ENCODE measurements at regions not wholly inside any gene's neighbourhood (a gene's known extent, or its start where the extent isn't known, plus 50 kb on each side); places are given as distances from the start of the nearest gene placed in this dataset.
A peak's percentile ranks its signal among the peaks of the same experiment; 100 is the strongest.

DNA sequence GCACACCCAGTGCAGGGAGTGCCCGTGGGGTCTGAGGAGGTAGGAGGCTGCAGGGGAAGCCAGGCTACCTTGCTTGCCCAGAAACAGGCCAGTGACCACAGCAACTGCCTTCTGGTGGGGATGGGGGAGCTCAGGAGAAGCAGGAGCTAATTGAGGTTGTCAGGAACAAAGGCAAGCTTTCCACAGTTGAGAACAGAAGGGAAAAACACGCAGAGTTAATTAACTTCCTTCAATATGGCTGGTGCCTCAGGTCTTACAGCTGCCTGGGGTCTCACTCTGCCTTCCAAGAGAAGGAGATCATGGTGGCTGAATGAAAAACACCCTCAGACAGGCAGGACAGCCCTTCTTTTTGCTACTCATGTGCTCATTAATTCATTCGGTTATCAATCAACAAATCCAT, 127.9 kb upstream of the SYT13 start:
- no peak overlapping the region for H3K9ac ChIP-seq
- WGBS (ENCODE audit: low lambda C conversion rate): 79% methylated on average over 3 of the region's 3 CpGs
- H3K4me1 ChIP-seq (ENCODE audit: control insufficient read depth in 1 of 2, insufficient read depth in 2 of 2, low read depth in 1 of 2, low read length in 1 of 2): peaks cover 26 to 38% of the 10 kb centered on the region in 2 experiments
- no peaks in the 10 kb centered on the region for H3K36me3 ChIP-seq (replicated peaks in 1 of 2; ENCODE audit: control insufficient read depth in 1 of 2, insufficient read depth in 2 of 2, low read length in 1 of 2)
- no peak overlapping the region for H3K4me3 ChIP-seq (ENCODE audit: low read depth in 2 of 2, low read length in 1 of 2)
- ChIA-PET CTCF (interaction anchor here (0.7 to 4.7 kb wide), 6 partner anchors 8 to 357 kb away, joined by 3 to 27 read pairs (median 12); no protein-coding TSS in a partner anchor), POLR2A (no interaction called here)
- no peak overlapping the region; a peak in 1 of 4 replicates for H3K27ac ChIP-seq (ENCODE audit: low read depth in 2 of 2, low read length in 1 of 2)
- peak; percentile 54 for DNase-seq
- no peak overlapping the region for H2AFZ ChIP-seq (ENCODE audit: low read depth)
- no peaks in the 10 kb centered on the region for H3K79me2 ChIP-seq (ENCODE audit: insufficient read depth)
- H3K9me3 ChIP-seq: no peaks in the 10 kb centered on the region; the same call in 1 of the 2 replicates
- H3K27me3 ChIP-seq (ENCODE audit: insufficient read depth): no peaks in the 10 kb centered on the region
- H3K9me2 ChIP-seq: no peaks in the 10 kb centered on the region
- peaks cover 14% of the 10 kb centered on the region for H3F3A ChIP-seq (replicated peaks; ENCODE audit: insufficient read depth)
- TF ChIP-seq EP300 (IDR thresholded peaks at IDR 0.05; ENCODE audit: borderline replicate concordance in 1 of 2, low read depth in 1 of 2, low read length in 1 of 2) (peak in 1 of 2 experiments; percentile 43; a peak in 1 of 4 replicates), FOXJ3 (CRISPR knock-in tag; IDR thresholded peaks at IDR 0.05) (no peak)
- H3K4me2 ChIP-seq: no peak overlapping the region
- no peaks in the 10 kb centered on the region for H4K20me1 ChIP-seq (ENCODE audit: insufficient read depth)

DNA sequence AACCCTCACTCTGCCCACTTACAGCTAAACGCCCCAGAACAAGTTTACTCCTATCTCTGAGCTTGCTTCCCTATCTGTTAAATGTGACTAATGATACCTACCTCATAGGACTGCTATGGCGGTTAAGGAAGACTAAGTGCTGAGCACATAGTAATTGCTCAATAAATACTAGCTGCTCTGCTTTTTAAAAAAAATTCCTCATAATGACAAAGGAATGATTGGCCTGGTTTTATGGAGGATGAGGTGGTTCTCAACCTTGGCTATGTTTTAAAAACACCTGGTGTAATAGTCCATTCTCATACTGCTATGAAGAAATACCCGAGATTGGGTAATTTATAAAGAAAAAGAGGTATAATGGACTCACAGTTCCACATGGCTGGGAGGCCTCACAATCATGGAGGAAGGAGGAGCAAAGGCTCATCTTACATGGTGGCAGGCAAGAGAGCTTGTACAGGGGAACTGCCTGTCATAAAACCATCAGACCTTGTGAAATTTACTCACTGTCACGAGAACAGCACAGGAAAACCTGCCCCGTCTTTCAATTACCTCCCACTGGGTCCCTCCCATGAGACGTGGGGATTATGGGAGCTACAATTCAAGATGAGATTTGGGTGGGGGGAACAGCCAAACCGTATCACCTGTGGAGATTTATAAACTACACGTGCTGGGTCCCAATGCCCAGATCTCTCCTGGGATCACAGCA, 127.2 kb upstream of the SYT13 start:
- H3K9me2 ChIP-seq: no peaks in the 10 kb centered on the region
- CTCF ChIA-PET: interaction anchor here (1.6 to 4.7 kb wide), 5 partner anchors 21 to 358 kb away, joined by 4 to 27 read pairs (median 22); no protein-coding TSS in a partner anchor
- peaks cover 14% of the 10 kb centered on the region for H3F3A ChIP-seq (replicated peaks; ENCODE audit: insufficient read depth)
- H3K36me3 ChIP-seq (replicated peaks in 1 of 2; ENCODE audit: control insufficient read depth in 1 of 2, insufficient read depth in 2 of 2, low read length in 1 of 2): no peaks in the 10 kb centered on the region
- H3K79me2 ChIP-seq (ENCODE audit: insufficient read depth): no peaks in the 10 kb centered on the region
- H3K9ac ChIP-seq: no peak overlapping the region
- 71% methylated on average over 8 of the region's 8 CpGs for WGBS (ENCODE audit: low lambda C conversion rate)
- no peak overlapping the region for H3K4me2 ChIP-seq
- H3K27ac ChIP-seq (ENCODE audit: low read depth in 2 of 2, low read length in 1 of 2): peak overlapping the region in 1 of 2 experiments; percentile 94; a peak in 1 of 4 replicates
- H4K20me1 ChIP-seq (ENCODE audit: insufficient read depth): no peaks in the 10 kb centered on the region
- POLR2A ChIA-PET: no interaction called here
- TF ChIP-seq, protein P1, sequence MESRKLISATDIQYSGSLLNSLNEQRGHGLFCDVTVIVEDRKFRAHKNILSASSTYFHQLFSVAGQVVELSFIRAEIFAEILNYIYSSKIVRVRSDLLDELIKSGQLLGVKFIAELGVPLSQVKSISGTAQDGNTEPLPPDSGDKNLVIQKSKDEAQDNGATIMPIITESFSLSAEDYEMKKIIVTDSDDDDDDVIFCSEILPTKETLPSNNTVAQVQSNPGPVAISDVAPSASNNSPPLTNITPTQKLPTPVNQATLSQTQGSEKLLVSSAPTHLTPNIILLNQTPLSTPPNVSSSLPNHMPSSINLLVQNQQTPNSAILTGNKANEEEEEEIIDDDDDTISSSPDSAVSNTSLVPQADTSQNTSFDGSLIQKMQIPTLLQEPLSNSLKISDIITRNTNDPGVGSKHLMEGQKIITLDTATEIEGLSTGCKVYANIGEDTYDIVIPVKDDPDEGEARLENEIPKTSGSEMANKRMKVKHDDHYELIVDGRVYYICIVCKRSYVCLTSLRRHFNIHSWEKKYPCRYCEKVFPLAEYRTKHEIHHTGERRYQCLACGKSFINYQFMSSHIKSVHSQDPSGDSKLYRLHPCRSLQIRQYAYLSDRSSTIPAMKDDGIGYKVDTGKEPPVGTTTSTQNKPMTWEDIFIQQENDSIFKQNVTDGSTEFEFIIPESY (IDR thresholded peaks at IDR 0.05; ENCODE audit: borderline replicate concordance, low read depth): no peak
- TF ChIP-seq JUND (IDR thresholded peaks at IDR 0.05) (no peak), EP300 (IDR thresholded peaks at IDR 0.05; ENCODE audit: borderline replicate concordance in 1 of 2, low read depth in 1 of 2, low read length in 1 of 2) (no peak), FOSL2 (IDR thresholded peaks at IDR 0.05; ENCODE audit: borderline replicate concordance, low read depth) (no peak), TAF1 (IDR thresholded peaks at IDR 0.05; ENCODE audit: borderline replicate concordance, low read depth, low read length) (no peak), FOXM1 (IDR thresholded peaks at IDR 0.05; ENCODE audit: low read depth) (no peak), FOXJ3 (CRISPR knock-in tag; IDR thresholded peaks at IDR 0.05) (no peak), YY1 (IDR thresholded peaks at IDR 0.05; ENCODE audit: low read depth) (no peak), ELF1 (IDR thresholded peaks at IDR 0.05) (no peak), GABPA (IDR thresholded peaks at IDR 0.05; ENCODE audit: low read depth) (no peak)
- TF ChIP-seq, protein P2, sequence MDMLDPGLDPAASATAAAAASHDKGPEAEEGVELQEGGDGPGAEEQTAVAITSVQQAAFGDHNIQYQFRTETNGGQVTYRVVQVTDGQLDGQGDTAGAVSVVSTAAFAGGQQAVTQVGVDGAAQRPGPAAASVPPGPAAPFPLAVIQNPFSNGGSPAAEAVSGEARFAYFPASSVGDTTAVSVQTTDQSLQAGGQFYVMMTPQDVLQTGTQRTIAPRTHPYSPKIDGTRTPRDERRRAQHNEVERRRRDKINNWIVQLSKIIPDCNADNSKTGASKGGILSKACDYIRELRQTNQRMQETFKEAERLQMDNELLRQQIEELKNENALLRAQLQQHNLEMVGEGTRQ (IDR thresholded peaks at IDR 0.05; ENCODE audit: borderline replicate concordance, low read depth, low read length): no peak
- H3K27me3 ChIP-seq (ENCODE audit: insufficient read depth): no peaks in the 10 kb centered on the region
- H3K4me3 ChIP-seq (ENCODE audit: low read depth in 2 of 2, low read length in 1 of 2): no peak overlapping the region
- peaks cover 26 to 38% of the 10 kb centered on the region in 2 experiments for H3K4me1 ChIP-seq (ENCODE audit: control insufficient read depth in 1 of 2, insufficient read depth in 2 of 2, low read depth in 1 of 2, low read length in 1 of 2)
- no peak for DNase-seq
- H3K9me3 ChIP-seq: no peaks in the 10 kb centered on the region
- H2AFZ ChIP-seq (ENCODE audit: low read depth): no peak overlapping the region
